HEK293 (cell line): ENCODE measurements at regions not wholly inside any gene's neighbourhood (a gene's known extent, or its start where the extent isn't known, plus 50 kb on each side); places are given as distances from the start of the nearest gene placed in this dataset.

Source experiments
- CTCF ChIA-PET: fragments of 350-600 bp; formaldehyde crosslinking; extraction: SDS; loops from one replicate; lab custom pipeline; 2021; ENCODE audit warnings: antibody characterized with exemption; lab: Yijun Ruan, JAX
- POLR2A ChIA-PET: fragments of 300-600 bp; formaldehyde crosslinking; extraction: SDS; loops from one replicate; lab custom pipeline; 2020; ENCODE audit warnings: antibody characterized with exemption, inconsistent platforms; lab: Yijun Ruan, JAX
- H3K27ac ChIP-seq: fragments of 200-500 bp; sonication (Bioruptor generic); 2 replicates; pipeline ENCODE4 v1.5.1; 2014; ENCODE audit warnings: low read depth, low read length, control low read depth, inconsistent platforms; ENCODE audit errors: extremely low read depth
- H3K36me3 ChIP-seq, 2 experiments: fragments of 200-500 bp in 1 of 2; sonication (Bioruptor generic) in 1 of 2; 1 replicate in 1 of 2; 2 replicates in 1 of 2; pipeline ENCODE4 v1.5.1; 2014 to 2017; ENCODE audit warnings: inconsistent platforms in 2 of 2, low read length in 2 of 2; ENCODE audit not compliant: control insufficient read depth in 2 of 2, insufficient read depth in 1 of 2
- H3K4me1 ChIP-seq: fragments of 200-500 bp; sonication (Bioruptor generic); 2 replicates; pipeline ENCODE4 v1.5.1; 2014; ENCODE audit warnings: mild to moderate bottlenecking, low read length, inconsistent platforms; ENCODE audit not compliant: control insufficient read depth, insufficient read depth
- H3K4me3 ChIP-seq: 2 replicates; pipeline ENCODE4 v1.5.1; 2011; ENCODE audit warnings: low read depth, mild to moderate bottlenecking, control low read depth, low read length, moderate library complexity
- H3K9me3 ChIP-seq: fragments of 200-500 bp; sonication (Bioruptor generic); 2 replicates; pipeline ENCODE4 v1.5.1; 2014; ENCODE audit warnings: low read depth, low read length, inconsistent platforms; ENCODE audit not compliant: control insufficient read depth, insufficient read depth
- HOXA7 ChIP-seq: sonication (generic); formaldehyde crosslinking; IDR thresholded peaks from 2 replicates; pipeline ENCODE4 v1.8.1; 2022; ENCODE audit warnings: missing genetic modification reagents, borderline replicate concordance
- HOXC10 ChIP-seq: sonication (generic); formaldehyde crosslinking; IDR thresholded peaks from 2 replicates; pipeline ENCODE4 v1.8.1; 2023; ENCODE audit warnings: mild to moderate bottlenecking, missing genetic modification reagents
- HOXD13 ChIP-seq: sonication (generic); formaldehyde crosslinking; IDR thresholded peaks from 2 replicates; pipeline ENCODE4 v1.8.0; 2022; ENCODE audit warnings: missing genetic modification reagents, borderline replicate concordance
- KLF7 ChIP-seq: fragments of 450-650 bp; formaldehyde crosslinking; IDR thresholded peaks from 2 replicates; pipeline ENCODE4 v1.5.1; 2016; ENCODE audit warnings: missing biosample characterization, missing genetic modification characterization, borderline replicate concordance
- SALL2 ChIP-seq: fragments of 450-650 bp; formaldehyde crosslinking; IDR thresholded peaks from 2 replicates; pipeline ENCODE4 v1.5.0; 2017; ENCODE audit warnings: missing biosample characterization, mild to moderate bottlenecking, missing genetic modification characterization, borderline replicate concordance
- ZBTB6 ChIP-seq: fragments of 450-650 bp; formaldehyde crosslinking; IDR thresholded peaks from 2 replicates; pipeline ENCODE4 v1.5.1; 2017; ENCODE audit warnings: missing biosample characterization, missing genetic modification characterization
- ZBTB7A ChIP-seq: fragments of 450-650 bp; formaldehyde crosslinking; IDR thresholded peaks from 2 replicates; pipeline ENCODE4 v1.5.1; 2016; ENCODE audit warnings: low read depth, missing biosample characterization, missing genetic modification characterization
- ZFP37 ChIP-seq: fragments of 450-650 bp; formaldehyde crosslinking; IDR thresholded peaks from 2 replicates; pipeline ENCODE4 v1.5.1; 2016; ENCODE audit warnings: missing biosample characterization, missing genetic modification characterization
- ZNF10 ChIP-seq: fragments of 450-650 bp; formaldehyde crosslinking; IDR thresholded peaks from 2 replicates; pipeline ENCODE4 v1.5.1; 2017; ENCODE audit warnings: missing biosample characterization, missing genetic modification characterization
- ZNF157 ChIP-seq: fragments of 450-650 bp; formaldehyde crosslinking; IDR thresholded peaks from 2 replicates; pipeline ENCODE4 v1.5.1; 2016; ENCODE audit warnings: missing biosample characterization, missing genetic modification characterization
- ZNF23 ChIP-seq: fragments of 450-650 bp; formaldehyde crosslinking; IDR thresholded peaks from 2 replicates; pipeline ENCODE4 v1.5.1; 2016; ENCODE audit warnings: missing biosample characterization, missing genetic modification characterization, borderline replicate concordance
- ZNF274 ChIP-seq, 2 experiments: fragments of 200-500 bp in 1 of 2; fragments of 450-650 bp in 1 of 2; sonication (Bioruptor generic) in 1 of 2; formaldehyde crosslinking in 1 of 2; IDR thresholded peaks; 2 replicates each; pipeline versions ENCODE4 v1.5.1 to v1.6.1; 2014 to 2016; ENCODE audit warnings: borderline replicate concordance in 1 of 2, inconsistent platforms in 1 of 2, low read length in 1 of 2, missing biosample characterization in 1 of 2, missing genetic modification characterization in 1 of 2
- ZNF280D ChIP-seq: fragments of 450-650 bp; formaldehyde crosslinking; IDR thresholded peaks from 2 replicates; pipeline ENCODE4 v1.5.1; 2016; ENCODE audit warnings: missing biosample characterization, missing genetic modification characterization
- ZNF404 ChIP-seq: fragments of 450-650 bp; formaldehyde crosslinking; IDR thresholded peaks from 2 replicates; pipeline ENCODE4 v1.5.1; 2017; ENCODE audit warnings: missing biosample characterization, missing genetic modification characterization
- ZNF423 ChIP-seq: fragments of 450-650 bp; formaldehyde crosslinking; IDR thresholded peaks from 2 replicates; pipeline ENCODE4 v1.5.1; 2016; ENCODE audit warnings: missing biosample characterization, missing genetic modification characterization
- ZNF555 ChIP-seq: fragments of 450-650 bp; formaldehyde crosslinking; conservative IDR thresholded peaks from 2 replicates; pipeline ENCODE4 v1.5.1; 2017; ENCODE audit warnings: missing biosample characterization, mild to moderate bottlenecking, missing genetic modification characterization, inconsistent platforms
- ZNF585B ChIP-seq: fragments of 450-650 bp; formaldehyde crosslinking; IDR thresholded peaks from 2 replicates; pipeline ENCODE4 v1.5.1; 2016; ENCODE audit warnings: missing biosample characterization, missing genetic modification characterization
- ZNF629 ChIP-seq: fragments of 450-650 bp; formaldehyde crosslinking; IDR thresholded peaks from 2 replicates; pipeline ENCODE4 v1.5.1; 2017; ENCODE audit warnings: missing biosample characterization, missing genetic modification characterization
- ZNF639 ChIP-seq: fragments of 450-650 bp; formaldehyde crosslinking; IDR thresholded peaks from 2 replicates; pipeline ENCODE4 v1.5.1; 2016; ENCODE audit warnings: missing biosample characterization, missing genetic modification characterization
- TF ChIP-seq, protein P1 (sequence below): IDR thresholded peaks from 2 replicates; pipeline ENCODE4 v1.6.1; 2011; ENCODE audit warnings: mild to moderate bottlenecking, low read depth, low read length, borderline replicate concordance

- TF ChIP-seq ZNF423 (tag by site-specific recombination) (no peak), HOXA7 (no peak), ZNF404 (tag by site-specific recombination) (no peak), ZBTB7A (no peak)
- TF ChIP-seq, all 188 proteins: peak for 0
Observed at GRCh38 chrX:128334821-128335220, 282.6 kb upstream of the ACTRT1 start (continued).

- H3K4me3 ChIP-seq: no peak overlapping the region
- TF ChIP-seq ZNF585B (peak; percentile 79), ZNF274 (IDR thresholded peaks at IDR 0.05; ENCODE audit: low read length) (no peak), ZNF274 (tag by site-specific recombination; IDR thresholded peaks at IDR 0.05; ENCODE audit: borderline replicate concordance) (no peak)
- no peak overlapping the region for H3K27ac ChIP-seq
- ChIA-PET CTCF (no interaction called here), POLR2A (no interaction called here)
- H3K9me3 ChIP-seq: no peaks in the 10 kb centered on the region; the same call in none of the 2 replicates
- no peaks in the 10 kb centered on the region for H3K4me1 ChIP-seq
- no peaks in the 10 kb centered on the region for H3K36me3 ChIP-seq
Observed at GRCh38 chrX:128310912-128311311, 258.7 kb upstream of the ACTRT1 start.

DNA sequence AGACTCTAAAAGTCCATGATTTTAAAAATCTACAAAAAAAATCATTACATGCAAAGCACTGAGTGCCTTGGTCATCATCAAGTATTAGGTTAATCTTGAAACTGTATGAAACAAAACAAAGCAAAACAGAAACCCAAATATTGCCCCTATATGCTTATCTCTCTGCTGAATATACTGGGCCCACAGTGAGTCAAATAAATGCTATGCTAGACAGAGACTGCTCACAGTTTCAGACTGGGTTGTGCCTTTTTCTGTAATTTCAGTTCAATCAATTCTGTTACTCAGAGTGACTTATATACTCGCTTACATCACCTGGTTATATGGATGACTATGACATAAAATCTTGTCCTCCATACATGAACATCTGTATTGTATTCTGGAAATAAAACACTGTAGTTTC lies 257.1 kb upstream of the ACTRT1 start:
- Histone ChIP-seq H3K4me3 (no peak overlapping the region), H3K4me1 (no peaks in the 10 kb centered on the region), H3K36me3 (no peaks in the 10 kb centered on the region), H3K9me3 (no peaks in the 10 kb centered on the region; the same call in none of the 2 replicates), H3K27ac (no peak overlapping the region)
- POLR2A ChIA-PET: no interaction called here
- no peak for TF ChIP-seq ZFP37 (tag by site-specific recombination)
- no peak for TF ChIP-seq ZNF639
- TF ChIP-seq HOXC10 (CRISPR knock-in tag): no peak
- TF ChIP-seq ZNF23 (tag by site-specific recombination): no peak
- TF ChIP-seq ZNF423 (tag by site-specific recombination): no peak
- no peak for TF ChIP-seq KLF7 (tag by site-specific recombination)
- no peak for TF ChIP-seq ZNF280D (tag by site-specific recombination)
- TF ChIP-seq ZNF555: no peak
- TF ChIP-seq ZBTB6 (tag by site-specific recombination): no peak
- CTCF ChIA-PET: no interaction called here

DNA sequence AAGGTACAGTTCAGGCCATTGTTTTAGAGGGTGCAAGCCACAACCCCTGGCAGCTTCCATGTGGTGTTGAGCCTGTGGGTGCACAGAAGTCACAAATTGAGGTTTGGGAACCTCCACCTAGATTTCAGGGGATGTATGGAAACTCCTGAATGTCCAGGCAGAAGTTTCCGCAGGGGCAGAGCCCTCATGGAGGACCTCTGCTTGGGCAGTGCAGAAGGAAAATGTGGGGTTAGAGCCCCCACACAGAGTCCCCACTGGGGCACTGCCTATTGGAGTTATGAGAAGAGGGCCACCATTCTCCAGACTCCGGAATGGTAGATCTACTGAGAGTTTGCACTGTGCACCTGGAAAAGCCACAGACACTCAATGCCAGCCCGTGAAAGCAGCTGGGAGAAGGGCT lies 242.0 kb upstream of the ACTRT1 start:
- TF ChIP-seq ZNF10 (no peak), HOXD13 (CRISPR knock-in tag) (no peak), ZNF629 (tag by site-specific recombination) (no peak), KLF7 (tag by site-specific recombination) (no peak), SALL2 (tag by site-specific recombination) (no peak), ZNF157 (no peak)
- TF ChIP-seq, protein P1, sequence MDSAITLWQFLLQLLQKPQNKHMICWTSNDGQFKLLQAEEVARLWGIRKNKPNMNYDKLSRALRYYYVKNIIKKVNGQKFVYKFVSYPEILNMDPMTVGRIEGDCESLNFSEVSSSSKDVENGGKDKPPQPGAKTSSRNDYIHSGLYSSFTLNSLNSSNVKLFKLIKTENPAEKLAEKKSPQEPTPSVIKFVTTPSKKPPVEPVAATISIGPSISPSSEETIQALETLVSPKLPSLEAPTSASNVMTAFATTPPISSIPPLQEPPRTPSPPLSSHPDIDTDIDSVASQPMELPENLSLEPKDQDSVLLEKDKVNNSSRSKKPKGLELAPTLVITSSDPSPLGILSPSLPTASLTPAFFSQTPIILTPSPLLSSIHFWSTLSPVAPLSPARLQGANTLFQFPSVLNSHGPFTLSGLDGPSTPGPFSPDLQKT: no peak
- CTCF ChIA-PET: no interaction called here

More for the DNA sequence above, 242.0 kb upstream of the ACTRT1 start:
- Histone ChIP-seq H3K4me3 (no peak overlapping the region), H3K27ac (no peak overlapping the region), H3K36me3 (no peaks in the 10 kb centered on the region), H3K9me3 (no peaks in the 10 kb centered on the region), H3K4me1 (no peaks in the 10 kb centered on the region)
- POLR2A ChIA-PET: no interaction called here
